DOHH2 (cell line): ENCODE measurements at regions not wholly inside any gene's neighbourhood (a gene's known extent, or its start where the extent isn't known, plus 50 kb on each side); places are given as distances from the start of the nearest gene placed in this dataset.

Experiments
- H3F3A ChIP-seq: fragments of 200-600 bp; sonication (generic), shearing (Covaris generic); 2 replicates; pipeline ENCODE4 v1.6.0; 2016; ENCODE audit warnings: antibody characterized with exemption, mild to moderate bottlenecking; ENCODE audit not compliant: control insufficient read depth, insufficient read depth
- H3K27ac ChIP-seq: fragments of 200-600 bp; sonication (generic); 2 replicates; pipeline ENCODE4 v1.5.1; 2014; ENCODE audit warnings: low read depth, mild to moderate bottlenecking, low read length, moderate library complexity
- H3K27me3 ChIP-seq: fragments of 200-600 bp; sonication (generic); 2 replicates; pipeline ENCODE4 v1.6.1; 2014; ENCODE audit warnings: mild to moderate bottlenecking, low read length, mixed read lengths; ENCODE audit not compliant: control insufficient read depth
- H3K36me3 ChIP-seq: fragments of 200-600 bp; sonication (generic); 2 replicates; pipeline ENCODE4 v1.6.1; 2014; ENCODE audit warnings: mild to moderate bottlenecking, low read length, moderate library complexity, mixed read lengths; ENCODE audit not compliant: control insufficient read depth
- H3K4me1 ChIP-seq: fragments of 200-600 bp; sonication (generic); 2 replicates; pipeline ENCODE4 v1.6.1; 2014; ENCODE audit warnings: mild to moderate bottlenecking, low read length, mixed read lengths; ENCODE audit not compliant: control insufficient read depth
- H3K4me2 ChIP-seq: fragments of 200-600 bp; sonication (generic); 2 replicates; pipeline ENCODE4 v1.6.0; 2014; ENCODE audit warnings: mild to moderate bottlenecking, low read length, moderate library complexity
- H3K4me3 ChIP-seq: fragments of 200-600 bp; sonication (generic); 2 replicates; pipeline ENCODE4 v1.5.1; 2014; ENCODE audit warnings: mild to moderate bottlenecking, low read length, mixed read lengths
- H3K79me2 ChIP-seq: fragments of 200-600 bp; sonication (generic); 2 replicates; pipeline ENCODE4 v1.6.1; 2014; ENCODE audit warnings: mild to moderate bottlenecking, low read length, mixed read lengths; ENCODE audit not compliant: control insufficient read depth
- H3K9me2 ChIP-seq: fragments of 200-600 bp; sonication (generic); replicated peaks from 2 replicates; pipeline ENCODE4 v1.6.1; 2014; ENCODE audit warnings: mild to moderate bottlenecking, low read length, mixed read lengths; ENCODE audit not compliant: control insufficient read depth
- H3K9me3 ChIP-seq: fragments of 200-600 bp; sonication (generic); 2 replicates; pipeline ENCODE4 v1.6.1; 2014; ENCODE audit warnings: antibody characterized with exemption, low read length, mixed read lengths; ENCODE audit not compliant: control insufficient read depth, insufficient read depth
- H4K20me1 ChIP-seq: fragments of 200-600 bp; sonication (generic); 2 replicates; pipeline ENCODE4 v1.6.0; 2014; ENCODE audit warnings: low read depth, mild to moderate bottlenecking, antibody characterized with exemption, low read length, moderate library complexity; ENCODE audit not compliant: control insufficient read depth, insufficient read depth
- CTCF ChIP-seq: fragments of 200-600 bp; sonication (generic); IDR thresholded peaks from one replicate; pipeline ENCODE4 v1.5.1; 2014; ENCODE audit warnings: antibody characterized with exemption, mild to moderate bottlenecking, low read depth, low read length; ENCODE audit not compliant: poor library complexity, severe bottlenecking
- EZH2phosphoT487 ChIP-seq: fragments of 200-600 bp; sonication (generic); IDR thresholded peaks from 2 replicates; pipeline ENCODE4 v1.6.1; 2017; ENCODE audit warnings: borderline replicate concordance, mild to moderate bottlenecking, antibody characterized with exemption, low read length, moderate library complexity, mixed read lengths

DNA sequence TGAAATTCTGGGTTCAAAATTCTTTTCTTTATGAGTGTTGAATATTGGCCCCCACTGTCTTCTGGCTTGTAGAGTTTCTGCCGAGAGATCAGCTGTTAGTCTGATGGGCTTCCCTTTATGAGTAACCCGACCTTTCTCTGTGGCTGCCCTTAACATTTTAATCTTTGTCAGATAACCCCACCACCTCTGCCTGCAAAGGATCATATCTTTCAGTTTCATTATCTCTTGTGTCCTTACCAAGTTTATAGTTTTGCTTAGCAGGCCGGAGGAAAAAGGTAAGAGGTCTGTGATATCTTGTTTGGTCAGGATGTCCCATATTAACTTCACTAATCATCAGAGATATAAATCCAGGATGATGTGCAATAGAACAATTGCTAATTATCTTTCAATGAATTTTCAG, 970.2 kb upstream of the TYRP1 start:
- Histone ChIP-seq H3K79me2 (no peaks in the 10 kb centered on the region), H3K27ac (no peak overlapping the region), H3K9me2 (no peaks in the 10 kb centered on the region), H3F3A (no peaks in the 10 kb centered on the region), H4K20me1 (no peaks in the 10 kb centered on the region), H3K4me1 (no peaks in the 10 kb centered on the region), H3K27me3 (no peaks in the 10 kb centered on the region), H3K4me2 (no peak overlapping the region), H3K4me3 (no peak overlapping the region), H3K9me3 (peaks cover 4% of the 10 kb centered on the region; the same call in 1 of the 2 replicates), H3K36me3 (no peaks in the 10 kb centered on the region)
- TF ChIP-seq CTCF (no peak), EZH2phosphoT487 (no peak)

GRCh38 chr9:11726659-11727058, 966.5 kb upstream of the TYRP1 start:
- Histone ChIP-seq H3K9me3 (peaks cover 4% of the 10 kb centered on the region; the same call in 1 of the 2 replicates), H3K79me2 (no peaks in the 10 kb centered on the region), H3K4me3 (no peak overlapping the region), H3F3A (no peaks in the 10 kb centered on the region), H3K4me1 (no peaks in the 10 kb centered on the region), H3K4me2 (no peak overlapping the region), H3K27me3 (no peaks in the 10 kb centered on the region), H3K9me2 (no peaks in the 10 kb centered on the region), H3K36me3 (no peaks in the 10 kb centered on the region), H3K27ac (no peak overlapping the region), H4K20me1 (no peaks in the 10 kb centered on the region)
- no peak for TF ChIP-seq CTCF
- TF ChIP-seq EZH2phosphoT487: no peak

DNA sequence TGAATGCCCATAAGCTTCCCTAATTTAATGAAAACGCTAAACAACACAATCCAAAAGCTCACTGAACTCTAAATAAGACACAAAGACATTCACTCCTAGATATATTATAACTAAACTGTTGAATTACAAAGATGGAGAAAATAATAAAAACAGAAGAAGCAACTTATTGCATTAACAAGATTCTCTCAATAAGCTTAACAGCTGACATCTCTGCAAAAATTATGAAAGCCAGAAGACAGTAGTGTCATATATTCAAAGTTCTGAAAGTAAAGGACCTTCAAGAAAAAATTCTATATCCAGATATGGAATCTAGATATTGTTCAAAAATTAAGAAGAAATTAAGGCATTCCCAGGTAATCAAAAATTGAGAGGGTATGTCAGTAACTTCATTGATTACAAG, 957.8 kb upstream of the TYRP1 start:
- H4K20me1 ChIP-seq: no peaks in the 10 kb centered on the region
- H3K4me2 ChIP-seq: no peak overlapping the region
- no peaks in the 10 kb centered on the region for H3K27me3 ChIP-seq
- no peak overlapping the region for H3K27ac ChIP-seq
- H3F3A ChIP-seq: no peaks in the 10 kb centered on the region
- H3K4me1 ChIP-seq: no peaks in the 10 kb centered on the region
- no peaks in the 10 kb centered on the region for H3K9me3 ChIP-seq
- no peaks in the 10 kb centered on the region for H3K36me3 ChIP-seq
- TF ChIP-seq EZH2phosphoT487: no peak
- no peak for TF ChIP-seq CTCF
- H3K4me3 ChIP-seq: no peak overlapping the region
- no peaks in the 10 kb centered on the region for H3K79me2 ChIP-seq
- no peaks in the 10 kb centered on the region for H3K9me2 ChIP-seq

GRCh38 chr9:11742471-11742870, 950.7 kb upstream of the TYRP1 start:
- Histone ChIP-seq H3K27me3 (no peaks in the 10 kb centered on the region), H3K4me2 (no peak overlapping the region), H3K9me3 (no peaks in the 10 kb centered on the region), H3K36me3 (no peaks in the 10 kb centered on the region), H3K27ac (no peak overlapping the region), H4K20me1 (no peaks in the 10 kb centered on the region), H3K79me2 (no peaks in the 10 kb centered on the region), H3F3A (no peaks in the 10 kb centered on the region), H3K4me3 (no peak overlapping the region), H3K9me2 (no peaks in the 10 kb centered on the region), H3K4me1 (no peaks in the 10 kb centered on the region)
- TF ChIP-seq CTCF (no peak), EZH2phosphoT487 (no peak)
